Endothelial cell of umbilical vein (primary cell): ENCODE measurements at regions not wholly inside any gene's neighbourhood (a gene's known extent, or its start where the extent isn't known, plus 50 kb on each side); places are given as distances from the start of the nearest gene placed in this dataset.

Experiments
- BruUV-seq: library from RNA; stranded (reverse); fragments of 400-500 nt; replicated peaks from 2 replicates; lab custom pipeline; 2021; lab: Mats Ljungman, UMichigan
- CTCF ChIA-PET: fragments of 300-600, 350-600 bp; sonication (Branson Sonifier 250); formaldehyde crosslinking; loops from one replicate; lab custom pipeline; 2021; ENCODE audit warnings: antibody characterized with exemption, inconsistent platforms; lab: Charles Lee
- POLR2A ChIA-PET: fragments of 300-600, 350-600 bp; sonication (Branson Sonifier 250); formaldehyde crosslinking; loops from one replicate; lab custom pipeline; 2021; ENCODE audit warnings: antibody characterized with exemption, inconsistent platforms; lab: Charles Lee
- DNase-seq: peaks from one replicate; pipeline ENCODE4 v3.0.0-alpha.2; 2011; ENCODE audit warnings: low read depth, low spot score
- FAIRE-seq: peaks from 2 replicates; lab custom pipeline; 2011; peaks lifted over from hg19 to GRCh38; lab: Jason Lieb, UNC
- H2AFZ ChIP-seq: 2 replicates; pipeline ENCODE4 v1.6.0; 2012; ENCODE audit warnings: low read depth, low read length, control low read depth, inconsistent platforms
- H3K27ac ChIP-seq: 2 replicates; pipeline ENCODE4 v1.5.1; 2011; ENCODE audit warnings: low read depth, mild to moderate bottlenecking, control low read depth, low read length, moderate library complexity; ENCODE audit not compliant: insufficient read depth
- H3K27me3 ChIP-seq, 2 experiments: 2 replicates each; pipeline versions ENCODE4 v1.6.0 to v1.6.1; 2011; ENCODE audit warnings: low read length in 2 of 2, mixed read lengths in 1 of 2; ENCODE audit not compliant: control insufficient read depth in 2 of 2, insufficient read depth in 2 of 2
- H3K36me3 ChIP-seq, 2 experiments: 2 replicates in 1 of 2; 3 replicates in 1 of 2; pipeline ENCODE4 v1.5.1; 2011; ENCODE audit warnings: low read length in 2 of 2, mild to moderate bottlenecking in 1 of 2, moderate library complexity in 1 of 2; ENCODE audit not compliant: control insufficient read depth in 2 of 2, insufficient read depth in 2 of 2; ENCODE audit errors: extremely low read depth in 1 of 2
- H3K4me1 ChIP-seq: 3 replicates; pipeline ENCODE4 v1.5.1; 2011; ENCODE audit warnings: mild to moderate bottlenecking, low read length; ENCODE audit not compliant: control insufficient read depth, insufficient read depth; ENCODE audit errors: extremely low read depth
- H3K4me2 ChIP-seq: 2 replicates; pipeline ENCODE4 v1.6.1; 2011; ENCODE audit warnings: low read length, control low read depth, mixed read lengths; ENCODE audit not compliant: insufficient read depth
- H3K4me3 ChIP-seq, 3 experiments: fragments of 200-600 bp in 1 of 3; sonication (generic), shearing (Covaris generic) in 1 of 3; replicated peaks in 1 of 3; 2 replicates each; pipeline ENCODE4 v1.5.1; 2011 to 2016; ENCODE audit warnings: control low read depth in 3 of 3, low read length in 3 of 3, mild to moderate bottlenecking in 2 of 3, inconsistent platforms in 1 of 3, low read depth in 1 of 3, moderate library complexity in 1 of 3; ENCODE audit not compliant: insufficient read depth in 1 of 3
- H3K79me2 ChIP-seq: 2 replicates; pipeline ENCODE4 v1.6.0; 2012; ENCODE audit warnings: low read length, inconsistent platforms; ENCODE audit not compliant: control insufficient read depth, insufficient read depth
- H3K9ac ChIP-seq: replicated peaks from 2 replicates; pipeline ENCODE3; 2011; ENCODE audit warnings: low read length, control low read depth; ENCODE audit not compliant: insufficient read depth; ENCODE audit errors: extremely low read depth
- H3K9me1 ChIP-seq: replicated peaks from 3 replicates; pipeline ENCODE4 v1.6.0; 2011; ENCODE audit warnings: mild to moderate bottlenecking, low read length; ENCODE audit not compliant: control insufficient read depth, insufficient read depth; ENCODE audit errors: extremely low read depth
- H3K9me3 ChIP-seq: replicated peaks from 2 replicates; pipeline ENCODE4 v1.5.1; 2012; ENCODE audit warnings: low read length, inconsistent platforms; ENCODE audit not compliant: control insufficient read depth, insufficient read depth
- H4K20me1 ChIP-seq: replicated peaks from 2 replicates; pipeline ENCODE3; 2011; ENCODE audit warnings: mild to moderate bottlenecking, low read length; ENCODE audit not compliant: control insufficient read depth, insufficient read depth; ENCODE audit errors: extremely low read depth
- CTCF ChIP-seq, 2 donors: IDR thresholded peaks; 1 replicate in 1 of 2; 2 replicates in 1 of 2; pipeline ENCODE4 v1.5.1; 2011; ENCODE audit warnings: low read length in 2 of 2, mild to moderate bottlenecking in 2 of 2, moderate library complexity in 2 of 2, control low read depth in 1 of 2, inconsistent platforms in 1 of 2, low read depth in 1 of 2; ENCODE audit not compliant: insufficient read depth in 1 of 2; ENCODE audit errors: extremely low read depth in 1 of 2
- EZH2 ChIP-seq: IDR thresholded peaks from 2 replicates; pipeline ENCODE4 v1.6.1; 2012; ENCODE audit warnings: borderline replicate concordance, low read depth, mild to moderate bottlenecking, moderate library complexity, low read length, inconsistent platforms; ENCODE audit not compliant: severe bottlenecking
- JUN ChIP-seq: IDR thresholded peaks from 2 replicates; pipeline ENCODE4 v1.6.1; 2011; ENCODE audit warnings: borderline replicate concordance, low read depth; ENCODE audit not compliant: insufficient read length, insufficient read depth
- POLR2AphosphoS5 ChIP-seq: IDR thresholded peaks from 2 replicates; pipeline ENCODE4 v1.6.1; 2012; ENCODE audit warnings: low read depth, mild to moderate bottlenecking, control low read depth, low read length, moderate library complexity; ENCODE audit not compliant: insufficient read depth
- dilution Hi-C: fragments of 300-500 bp; cut with MboI; formaldehyde crosslinking; loops from one replicate; pipeline ENCODE4 v1.15.0; 2019; ENCODE audit warnings: low sequenced_read_pairs; ENCODE audit not compliant: extremely low pct_ligation_motif_present
- intact Hi-C: fragments of 100-400 bp; cut with micrococcal nuclease; formaldehyde crosslinking; loops from one replicate; pipeline ENCODE4 v1.10.0; 2022
- TF ChIP-seq, protein P1 (sequence below): IDR thresholded peaks from 2 replicates; pipeline ENCODE4 v1.6.1; 2011; ENCODE audit not compliant: insufficient read depth, insufficient read length

GRCh38 chr2:145203891-145204290, 684.0 kb upstream of the ZEB2 start:
- DNase-seq: no peak
- Histone ChIP-seq H3K4me1 (peaks cover 14% of the 10 kb centered on the region), H3K36me3 (no peaks in the 10 kb centered on the region), H3K79me2 (no peaks in the 10 kb centered on the region), H4K20me1 (no peaks in the 10 kb centered on the region), H3K9ac (no peak overlapping the region), H3K9me1 (no peaks in the 10 kb centered on the region), H3K27me3 (no peaks in the 10 kb centered on the region), H3K4me3 (no peak overlapping the region), H3K9me3 (no peaks in the 10 kb centered on the region), H3K27ac (no peak overlapping the region), H2AFZ (no peak overlapping the region), H3K4me2 (no peak overlapping the region)
- no TSS peak for BruUV-seq
- no peak for FAIRE-seq
- TF ChIP-seq EZH2 (no peak), POLR2AphosphoS5 (no peak), JUN (no peak), CTCF (IDR thresholded peaks at IDR 0.05; ENCODE audit: extremely low read depth in 1 of 2, insufficient read depth in 1 of 2, low read depth in 1 of 2, low read length in 2 of 2) (no peak)
- TF ChIP-seq, protein P1, sequence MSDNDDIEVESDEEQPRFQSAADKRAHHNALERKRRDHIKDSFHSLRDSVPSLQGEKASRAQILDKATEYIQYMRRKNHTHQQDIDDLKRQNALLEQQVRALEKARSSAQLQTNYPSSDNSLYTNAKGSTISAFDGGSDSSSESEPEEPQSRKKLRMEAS: no peak
- POLR2A ChIA-PET: no interaction called here
- CTCF ChIA-PET: interaction anchor here (1.2 kb wide), 1 partner anchor 549 kb away, joined by 3 read pairs; no protein-coding TSS in a partner anchor
- intact Hi-C loops (loop anchor here (10.0 kb wide), 1 partner anchor 679 kb away; the partner anchor contains the start of gene ZEB2), dilution Hi-C loops (no loop called here)
